GM12891 (cell line): ENCODE measurements at regions not wholly inside any gene's neighbourhood (a gene's known extent, or its start where the extent isn't known, plus 50 kb on each side); places are given as distances from the start of the nearest gene placed in this dataset.
"Not testable (repeated sequence)": the region's sequence is repeated elsewhere in the genome, so short reads cannot be mapped to it uniquely, and the experiment has no call there.

Source experiments
- DNase-seq: peaks from one replicate; pipeline ENCODE4 v3.0.0; 2011; ENCODE audit warnings: low spot score; ENCODE audit not compliant: insufficient read length
- FAIRE-seq: peaks from 2 replicates; lab custom pipeline; 2011; peaks lifted over from hg19 to GRCh38; lab: Jason Lieb, UNC
- PAX5 ChIP-seq: IDR thresholded peaks from 2 replicates; pipeline ENCODE4 v1.6.1; 2011; ENCODE audit warnings: low read length, moderate library complexity, mild to moderate bottlenecking; ENCODE audit not compliant: insufficient read depth, severe bottlenecking
- POLR2A ChIP-seq: IDR thresholded peaks from 2 replicates; pipeline ENCODE4 v1.6.1; 2011; ENCODE audit warnings: low read depth, low read length, control low read depth
- POLR2AphosphoS5 ChIP-seq: IDR thresholded peaks from 2 replicates; pipeline ENCODE4 v1.6.1; 2011; ENCODE audit warnings: low read depth, low read length, control low read depth
- POU2F2 ChIP-seq: IDR thresholded peaks from 2 replicates; pipeline ENCODE4 v1.6.1; 2011; ENCODE audit warnings: low read depth, mild to moderate bottlenecking, control low read depth, low read length, moderate library complexity
- SPI1 ChIP-seq: IDR thresholded peaks from 2 replicates; pipeline ENCODE4 v1.6.1; 2011; ENCODE audit warnings: low read depth, low read length, control low read depth
- TAF1 ChIP-seq: IDR thresholded peaks from 2 replicates; pipeline ENCODE4 v1.6.1; 2011; ENCODE audit warnings: low read depth, low read length, control low read depth

- DNase-seq: no peak
- TF ChIP-seq POLR2AphosphoS5 (no peak), POU2F2 (no peak), TAF1 (no peak), SPI1 (no peak), POLR2A (no peak), PAX5 (no peak)
- no peak for FAIRE-seq
Observed at GRCh38 chr18:6565815-6566081, 151.0 kb upstream of the L3MBTL4 start.

GRCh38 chr18:6566338-6566911 is 151.7 kb upstream of the L3MBTL4 start:
- DNase-seq (no peak), FAIRE-seq (no peak)
- TF ChIP-seq POLR2A (no peak), TAF1 (no peak), POU2F2 (no peak), PAX5 (no peak), SPI1 (no peak), POLR2AphosphoS5 (no peak)

GRCh38 chr18:6569813-6570212 is 155.1 kb upstream of the L3MBTL4 start:
- FAIRE-seq (no peak), DNase-seq (no peak)
- TF ChIP-seq SPI1 (no peak), TAF1 (no peak), PAX5 (no peak), POLR2AphosphoS5 (no peak)

- DNase-seq: no peak
- FAIRE-seq: no peak
- TF ChIP-seq POLR2AphosphoS5: no peak
- TF ChIP-seq POLR2A: no peak
- no peak for TF ChIP-seq SPI1
- no peak for TF ChIP-seq PAX5
- TF ChIP-seq POU2F2: no peak
- TF ChIP-seq TAF1: no peak
Observed at GRCh38 chr18:6570581-6571238, 156.0 kb upstream of the L3MBTL4 start.

- no peak for FAIRE-seq
Observed at GRCh38 chr18:6571239-6571602, 156.5 kb upstream of the L3MBTL4 start.

GRCh38 chr18:6572192-6572591 is 157.3 kb upstream of the ARHGAP28 start:
- DNase-seq, FAIRE-seq: not testable (repeated sequence)

More at GRCh38 chr18:6571239-6571602, 156.5 kb upstream of the L3MBTL4 start:
- DNase-seq: no peak
- TF ChIP-seq PAX5: no peak

- DNase-seq (no peak), FAIRE-seq (no peak)
- TF ChIP-seq SPI1 (no peak), POLR2AphosphoS5 (no peak)
Observed at GRCh38 chr18:6574631-6575030, 154.9 kb upstream of the ARHGAP28 start.

GRCh38 chr18:6575908-6576307 is 153.6 kb upstream of the ARHGAP28 start:
- DNase-seq: no peak
- no peak for TF ChIP-seq TAF1
- no peak for TF ChIP-seq SPI1
- no peak for TF ChIP-seq PAX5
- TF ChIP-seq POLR2A: no peak
- TF ChIP-seq POLR2AphosphoS5: no peak
- TF ChIP-seq POU2F2: no peak
- FAIRE-seq: no peak

- DNase-seq (no peak), FAIRE-seq (no peak)
- TF ChIP-seq TAF1 (no peak), POLR2AphosphoS5 (no peak), PAX5 (no peak), SPI1 (no peak), POLR2A (no peak), POU2F2 (no peak)
Observed at GRCh38 chr18:6576718-6577375, 152.7 kb upstream of the ARHGAP28 start.

- FAIRE-seq: no peak
- TF ChIP-seq PAX5: no peak
- no peak for TF ChIP-seq POU2F2
- TF ChIP-seq POLR2AphosphoS5: no peak
- TF ChIP-seq SPI1: no peak
- TF ChIP-seq POLR2A: no peak
- no peak for TF ChIP-seq TAF1
- DNase-seq: no peak
Observed at GRCh38 chr18:6578686-6579085, 150.8 kb upstream of the ARHGAP28 start.
